HUES64 (cell line): ENCODE measurements at regions not wholly inside any gene's neighbourhood (a gene's known extent, or its start where the extent isn't known, plus 50 kb on each side); places are given as distances from the start of the nearest gene placed in this dataset.
"Not testable (repeated sequence)": the region's sequence is repeated elsewhere in the genome, so short reads cannot be mapped to it uniquely, and the experiment has no call there.

Experiments
- H3K27ac ChIP-seq: 2 replicates; pipeline ENCODE4 v1.7.0; 2013; ENCODE audit warnings: low read depth, low read length, inconsistent platforms
- H3K27me3 ChIP-seq: 2 replicates; pipeline ENCODE4 v1.6.1; 2013; ENCODE audit warnings: mild to moderate bottlenecking, low read length; ENCODE audit not compliant: insufficient read depth
- H3K36me3 ChIP-seq: 2 replicates; pipeline ENCODE4 v1.6.1; 2013; ENCODE audit warnings: mild to moderate bottlenecking, low read length; ENCODE audit not compliant: insufficient read depth
- H3K4me1 ChIP-seq: 2 replicates; pipeline ENCODE4 v1.6.1; 2013; ENCODE audit warnings: mild to moderate bottlenecking, low read length, moderate library complexity; ENCODE audit not compliant: insufficient read depth
- H3K4me3 ChIP-seq: 2 replicates; pipeline ENCODE4 v1.5.1; 2013; ENCODE audit warnings: mild to moderate bottlenecking, low read length, moderate library complexity
- H3K9ac ChIP-seq: 2 replicates; pipeline ENCODE4 v1.6.1; 2013; ENCODE audit warnings: mild to moderate bottlenecking, low read depth, low read length
- H3K9me3 ChIP-seq: 2 replicates; pipeline ENCODE4 v1.6.1; 2013; ENCODE audit warnings: low read depth, low read length; ENCODE audit not compliant: insufficient read depth
- whole genome bisulfite sequencing: fragments of 150-250, 120-280 bp; methylation state at CpG from one replicate; pipeline ENCODE4 v1.1.7; 2013; ENCODE audit warnings: missing lambda C conversion rate; 5-methylcytosine and 5-hydroxymethylcytosine counted together

DNA sequence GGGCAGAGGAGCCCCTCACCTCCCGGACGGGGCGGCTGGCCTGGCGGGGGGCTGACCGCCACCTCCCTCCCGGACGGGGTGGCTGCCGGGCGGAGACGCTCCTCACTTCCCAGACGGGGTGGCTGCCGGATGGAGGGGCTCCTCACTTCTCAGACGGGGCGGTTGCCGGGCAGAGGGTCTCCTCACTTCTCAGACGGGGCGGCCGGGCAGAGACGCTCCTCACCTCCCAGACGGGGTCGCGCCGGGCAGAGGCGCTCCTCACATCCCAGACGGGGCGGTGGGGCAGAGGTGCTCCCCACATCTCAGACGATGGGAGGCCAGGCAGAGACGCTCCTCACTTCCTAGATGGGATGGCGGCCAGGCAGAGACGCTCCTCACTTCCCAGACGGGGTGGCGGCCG is 1615.9 kb upstream of the C9orf72 start:
- not testable (repeated sequence) for H3K27ac ChIP-seq, H3K4me1 ChIP-seq, H3K27me3 ChIP-seq, H3K9ac ChIP-seq, H3K4me3 ChIP-seq, H3K9me3 ChIP-seq, H3K36me3 ChIP-seq
- 97% methylated on average over 33 of the region's 33 CpGs for WGBS

GRCh38 chr9:29198861-29199260 is 1625.6 kb upstream of the C9orf72 start:
- WGBS, result 93% methylated on average over 4 of the region's 4 CpGs
- no peak overlapping the region for H3K27ac ChIP-seq

GRCh38 chr9:29199975-29200374 is 1626.7 kb upstream of the C9orf72 start:
- Histone ChIP-seq H3K4me1 (no peaks in the 10 kb centered on the region), H3K9me3 (no peaks in the 10 kb centered on the region), H3K9ac (no peak overlapping the region), H3K36me3 (no peaks in the 10 kb centered on the region), H3K4me3 (no peak overlapping the region), H3K27me3 (no peaks in the 10 kb centered on the region), H3K27ac (no peak overlapping the region)
- 100% methylated on average over 2 of the region's 3 CpGs for WGBS

More at GRCh38 chr9:29198861-29199260, 1625.6 kb upstream of the C9orf72 start:
- Histone ChIP-seq H3K36me3 (no peaks in the 10 kb centered on the region), H3K4me1 (no peaks in the 10 kb centered on the region), H3K9me3 (no peaks in the 10 kb centered on the region), H3K4me3 (no peak overlapping the region), H3K27me3 (no peaks in the 10 kb centered on the region), H3K9ac (no peak overlapping the region)

DNA sequence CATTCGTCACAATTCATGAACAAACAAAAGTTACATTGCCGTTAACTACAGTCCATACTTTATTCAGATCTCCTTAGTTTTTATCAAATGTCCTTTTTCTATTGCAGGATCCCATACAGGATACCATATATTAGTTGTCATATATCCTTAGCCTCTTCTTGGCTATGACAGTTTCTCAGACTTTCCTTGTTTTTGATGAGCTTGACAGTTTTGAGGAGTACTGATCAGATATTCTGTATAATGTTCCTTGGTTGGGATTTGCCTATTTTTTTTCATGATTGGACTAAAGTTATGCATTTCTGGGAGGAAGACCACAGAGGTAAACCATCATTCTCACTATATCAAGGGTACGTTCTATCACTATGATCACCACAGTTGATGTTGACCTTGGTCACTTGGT is 1627.4 kb upstream of the C9orf72 start:
- Histone ChIP-seq H3K9ac (no peak overlapping the region), H3K4me1 (no peaks in the 10 kb centered on the region), H3K36me3 (no peaks in the 10 kb centered on the region), H3K27me3 (no peaks in the 10 kb centered on the region), H3K9me3 (no peaks in the 10 kb centered on the region), H3K4me3 (no peak overlapping the region), H3K27ac (no peak overlapping the region)
- 89% methylated on average over 3 of the region's 3 CpGs for WGBS

- Histone ChIP-seq H3K36me3 (no peaks in the 10 kb centered on the region), H3K9ac (no peak overlapping the region), H3K4me1 (no peaks in the 10 kb centered on the region), H3K9me3 (no peaks in the 10 kb centered on the region), H3K4me3 (no peak overlapping the region), H3K27me3 (no peaks in the 10 kb centered on the region), H3K27ac (no peak overlapping the region)
- 84% methylated on average over 2 of the region's 2 CpGs for WGBS
Measured at GRCh38 chr9:29203244-29203930, 1630.1 kb upstream of the C9orf72 start.

DNA sequence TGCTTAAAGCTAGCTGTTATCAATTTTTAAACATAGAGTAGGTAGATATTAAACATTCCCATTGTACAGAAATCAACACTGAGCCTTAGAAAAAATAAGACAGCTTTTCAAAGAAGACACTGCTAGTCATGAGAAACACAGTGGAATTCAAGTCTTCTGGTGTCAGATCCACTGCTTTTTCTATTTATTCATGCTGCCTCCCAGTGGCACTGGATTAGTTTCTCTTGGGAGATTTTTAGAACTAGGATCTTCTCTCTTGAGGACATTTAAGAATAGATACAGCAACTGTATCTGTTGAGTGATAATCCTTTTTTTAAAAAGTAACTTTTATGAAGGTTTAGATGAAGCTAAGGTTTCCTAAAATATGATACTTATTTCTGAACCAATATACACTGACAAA is 1635.4 kb upstream of the C9orf72 start:
- Histone ChIP-seq H3K9me3 (no peaks in the 10 kb centered on the region), H3K4me1 (peaks cover 6% of the 10 kb centered on the region; the same call in 1 of the 2 replicates), H3K27ac (no peak overlapping the region), H3K27me3 (peaks cover 37% of the 10 kb centered on the region), H3K4me3 (no peak overlapping the region), H3K36me3 (no peaks in the 10 kb centered on the region), H3K9ac (no peak overlapping the region)

DNA sequence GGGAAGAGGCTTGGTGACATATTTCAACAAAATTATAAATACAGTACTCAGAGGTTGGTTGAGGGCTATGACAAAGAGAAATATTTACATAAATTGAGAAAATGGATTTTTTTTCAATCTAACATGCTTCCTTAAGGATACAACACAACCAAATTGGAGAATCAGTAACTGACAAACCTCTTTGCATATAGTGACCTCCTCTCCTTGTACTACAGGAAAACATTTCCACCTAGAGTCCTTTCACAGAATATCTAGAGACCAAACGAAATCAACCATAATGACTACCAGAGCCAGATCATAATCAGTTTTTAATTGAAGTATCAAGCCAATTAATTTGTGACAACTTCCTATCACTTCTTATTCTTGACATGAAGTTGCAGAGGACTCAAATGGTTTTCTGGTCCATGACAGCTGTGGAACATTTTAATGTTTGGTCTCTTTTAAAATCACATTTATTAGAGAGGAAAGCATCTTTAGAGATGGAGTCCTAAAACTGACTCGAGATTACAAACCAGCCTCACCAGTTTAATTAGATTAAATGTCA is 1636.5 kb upstream of the C9orf72 start:
- Histone ChIP-seq H3K4me3 (no peak overlapping the region), H3K9me3 (no peaks in the 10 kb centered on the region), H3K27me3 (peaks cover 44% of the 10 kb centered on the region), H3K9ac (no peak overlapping the region), H3K36me3 (no peaks in the 10 kb centered on the region), H3K27ac (no peak overlapping the region), H3K4me1 (peaks cover 6% of the 10 kb centered on the region; the same call in 1 of the 2 replicates)
- WGBS, result 77% methylated on average over 1 of the region's 2 CpGs

DNA sequence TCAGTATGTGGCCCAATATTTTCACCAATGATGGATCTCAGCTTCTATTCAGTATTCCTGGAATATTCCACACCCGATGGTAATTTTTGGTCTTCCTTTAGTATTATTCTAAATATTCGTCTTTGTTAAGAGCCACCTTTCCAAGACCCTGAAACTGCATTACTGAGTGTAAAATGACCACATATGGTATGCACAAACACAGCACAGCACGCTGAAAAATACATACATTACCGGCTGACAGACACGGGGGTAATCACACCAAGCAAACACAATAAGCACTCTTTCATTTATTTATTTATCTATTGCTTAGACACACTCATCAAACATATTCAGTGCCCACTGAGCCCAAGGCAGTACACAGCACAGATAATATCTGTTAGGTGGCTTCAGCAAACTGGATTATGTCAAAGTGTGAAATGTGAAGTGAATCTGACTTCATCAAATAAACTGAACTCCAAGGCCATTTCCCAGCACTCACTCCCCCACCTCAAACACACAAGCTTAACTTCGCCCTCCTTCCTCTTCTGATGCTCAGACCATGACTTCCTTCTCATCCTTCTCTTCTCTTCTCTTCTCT is 1637.8 kb upstream of the C9orf72 start:
- H3K4me3 ChIP-seq, result peak overlapping the region; percentile 86
- no peaks in the 10 kb centered on the region for H3K36me3 ChIP-seq
- peaks cover 18% of the 10 kb centered on the region for H3K4me1 ChIP-seq
- no peak overlapping the region for H3K9ac ChIP-seq
- H3K9me3 ChIP-seq, result no peaks in the 10 kb centered on the region
- H3K27ac ChIP-seq, result no peak overlapping the region
- WGBS, result 75% methylated on average over 6 of the region's 6 CpGs
- H3K27me3 ChIP-seq, result peaks cover 56% of the 10 kb centered on the region

DNA sequence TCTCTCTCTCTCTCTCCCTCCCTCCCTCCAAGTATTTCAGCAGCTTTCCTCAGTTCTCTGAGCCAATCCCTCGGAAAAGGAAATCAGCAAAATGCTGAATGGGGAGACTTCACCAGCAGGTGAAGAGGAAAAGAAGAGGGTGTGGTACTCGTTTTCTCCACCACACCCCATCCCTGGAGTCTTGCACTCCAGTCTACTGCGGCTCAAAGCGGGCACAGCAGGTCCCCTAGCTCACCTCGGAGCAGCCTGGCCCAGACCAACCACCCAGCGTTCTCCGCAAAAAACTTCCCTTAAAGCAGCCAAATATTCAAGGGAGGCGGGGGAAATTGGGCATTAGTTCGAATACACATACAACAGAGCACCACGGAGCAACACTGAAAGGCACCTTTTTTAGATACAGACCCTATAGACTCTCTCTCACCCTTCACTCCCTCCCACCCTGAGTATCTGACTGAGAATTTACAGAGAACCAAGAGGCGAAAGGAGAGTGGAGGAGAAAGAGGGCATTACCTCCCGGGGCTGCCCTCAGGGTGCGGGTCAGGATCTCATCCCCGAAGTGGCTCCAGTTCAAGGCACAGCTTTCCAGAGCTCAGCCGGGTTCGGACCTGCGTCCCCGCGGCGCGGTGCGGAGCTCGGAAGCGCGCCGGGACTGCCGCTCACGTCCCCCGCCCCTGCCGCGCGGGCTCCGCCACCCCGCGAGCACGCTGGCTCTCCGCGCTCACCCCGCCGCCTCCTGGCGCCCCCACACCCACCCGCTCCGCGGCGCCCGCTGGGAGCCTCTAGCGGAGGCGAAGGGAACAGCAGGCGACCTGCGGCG is 1638.5 kb upstream of the C9orf72 start:
- WGBS, result under 1% methylated on average over 49 of the region's 51 CpGs
- H3K9me3 ChIP-seq, result no peaks in the 10 kb centered on the region
- H3K27me3 ChIP-seq, result peaks cover 63% of the 10 kb centered on the region
- H3K36me3 ChIP-seq, result no peaks in the 10 kb centered on the region
- peak overlapping the region; percentile 51; the same call in 1 of the 2 replicates for H3K9ac ChIP-seq
- no peak overlapping the region for H3K27ac ChIP-seq
- peak overlapping the region; percentile 86 for H3K4me3 ChIP-seq
- H3K4me1 ChIP-seq, result peaks cover 18% of the 10 kb centered on the region

GRCh38 chr9:29212397-29213387 is 1639.4 kb upstream of the C9orf72 start:
- 0 out of 2 replicates have a peak overlapping the region, but pooled peaks have one; percentile 37 for H3K9ac ChIP-seq
- no peak overlapping the region for H3K27ac ChIP-seq
- peaks cover 18% of the 10 kb centered on the region for H3K4me1 ChIP-seq
- H3K36me3 ChIP-seq, result no peaks in the 10 kb centered on the region
- peak overlapping the region; percentile 86 for H3K4me3 ChIP-seq
- under 1% methylated on average over 54 of the region's 54 CpGs for WGBS
- no peaks in the 10 kb centered on the region for H3K9me3 ChIP-seq
- H3K27me3 ChIP-seq, result peaks cover 67% of the 10 kb centered on the region
